HepG2 (cell line): ENCODE measurements at regions not wholly inside any gene's neighbourhood (a gene's known extent, or its start where the extent isn't known, plus 50 kb on each side); places are given as distances from the start of the nearest gene placed in this dataset.

Source experiments
- ATAC-seq: fragments of 200-7000 bp; cut with Tn5 transposase; 3 replicates; pipeline ENCODE4 v1.9.1; 2020; ENCODE audit warnings: mild to moderate bottlenecking, moderate library complexity
- BruUV-seq: library from RNA; stranded (reverse); fragments of 400-500 nt; replicated peaks from 2 replicates; lab custom pipeline; 2021; lab: Mats Ljungman, UMichigan
- CTCF ChIA-PET: fragments of 300-600 bp; formaldehyde crosslinking; extraction: SDS; loops from one replicate; lab custom pipeline; 2021; ENCODE audit warnings: low total read pairs, inconsistent platforms, low intra/inter-chr PET ratio; lab: Yijun Ruan, JAX
- POLR2A ChIA-PET: fragments of 350-600 bp; sonication (Branson Sonifier 250); formaldehyde crosslinking; loops from one replicate; lab custom pipeline; 2020; ENCODE audit warnings: antibody characterized with exemption, inconsistent platforms; lab: Yijun Ruan, JAX
- DNase-seq: peaks from one replicate; pipeline ENCODE4 v3.0.0-alpha.2; 2015; ENCODE audit warnings: low spot score
- FAIRE-seq: peaks from 3 replicates; lab custom pipeline; 2011; peaks lifted over from hg19 to GRCh38; lab: Jason Lieb, UNC
- H2AFZ ChIP-seq: one replicate; pipeline ENCODE4 v1.6.1; 2011; ENCODE audit warnings: low read length, inconsistent platforms
- H3K27ac ChIP-seq: fragments of 300-600 bp; 3 replicates; pipeline ENCODE4 v1.8.0; 2011; ENCODE audit warnings: mixed run types, mild to moderate bottlenecking, mixed read lengths, low read length, inconsistent platforms; ENCODE audit not compliant: insufficient read depth; ENCODE audit errors: extremely low read length
- H3K27me3 ChIP-seq, 2 experiments: fragments of 200-600 bp in 1 of 2; 2 replicates in 1 of 2; 3 replicates in 1 of 2; pipeline versions ENCODE4 v1.6.0 to v1.8.0; 2011; ENCODE audit warnings: low read length in 2 of 2, mild to moderate bottlenecking in 2 of 2, moderate library complexity in 2 of 2, inconsistent platforms in 1 of 2; ENCODE audit not compliant: insufficient read depth in 2 of 2, control insufficient read depth in 1 of 2
- H3K36me3 ChIP-seq, 2 experiments: fragments of 200-600 bp in 1 of 2; replicated peaks in 1 of 2; 2 replicates in 1 of 2; 3 replicates in 1 of 2; pipeline versions ENCODE4 v1.5.1 to v1.8.0; 2011; ENCODE audit warnings: low read length in 2 of 2, inconsistent platforms in 1 of 2; ENCODE audit not compliant: insufficient read depth in 2 of 2, control insufficient read depth in 1 of 2
- H3K4me1 ChIP-seq: 2 replicates; pipeline ENCODE4 v1.5.1; 2012; ENCODE audit warnings: low read length, inconsistent platforms; ENCODE audit not compliant: insufficient read depth
- H3K4me2 ChIP-seq: 2 replicates; pipeline ENCODE4 v1.6.0; 2011; ENCODE audit warnings: low read depth, low read length, inconsistent platforms
- H3K4me3 ChIP-seq, 3 experiments: fragments of 200-600 bp in 1 of 3; sonication (generic), shearing (Covaris generic) in 1 of 3; replicated peaks in 1 of 3; 2 replicates each; pipeline ENCODE4 v1.5.1; 2011 to 2016; ENCODE audit warnings: low read length in 3 of 3, inconsistent platforms in 2 of 3, low read depth in 2 of 3, mild to moderate bottlenecking in 2 of 3, control low read depth in 1 of 3, mixed read lengths in 1 of 3; ENCODE audit not compliant: insufficient read depth in 1 of 3
- H3K79me2 ChIP-seq: one replicate; pipeline ENCODE4 v1.6.1; 2011; ENCODE audit warnings: low read length, inconsistent platforms; ENCODE audit not compliant: insufficient read depth
- H3K9ac ChIP-seq: 2 replicates; pipeline ENCODE4 v1.6.0; 2011; ENCODE audit warnings: mild to moderate bottlenecking, low read depth, low read length, inconsistent platforms; ENCODE audit not compliant: insufficient read depth
- H3K9me3 ChIP-seq: 2 replicates; pipeline ENCODE4 v1.5.1; 2012; ENCODE audit warnings: mild to moderate bottlenecking, low read length
- H4K20me1 ChIP-seq: 2 replicates; pipeline ENCODE4 v1.6.0; 2011; ENCODE audit warnings: inconsistent platforms, mild to moderate bottlenecking, low read length, moderate library complexity; ENCODE audit not compliant: insufficient read depth
- JUN ChIP-seq: sonication (generic); formaldehyde crosslinking; IDR thresholded peaks from 2 replicates; pipeline ENCODE4 v1.4.0; 2020; ENCODE audit warnings: mild to moderate bottlenecking, missing genetic modification reagents
- MNT ChIP-seq: fragments of 450-650 bp; IDR thresholded peaks from 2 replicates; pipeline ENCODE4 v1.6.1; 2016
- NFIC ChIP-seq: IDR thresholded peaks from 2 replicates; pipeline ENCODE4 v1.6.1; 2012; ENCODE audit warnings: mild to moderate bottlenecking, low read length, inconsistent platforms
- ONECUT2 ChIP-seq: sonication (generic); formaldehyde crosslinking; IDR thresholded peaks from 2 replicates; pipeline ENCODE4 v1.4.0; 2020; ENCODE audit warnings: missing genetic modification reagents
- STAT5B ChIP-seq: sonication (generic); formaldehyde crosslinking; IDR thresholded peaks from 2 replicates; pipeline ENCODE4 v1.4.0; 2020; ENCODE audit warnings: missing genetic modification reagents
- ZBTB25 ChIP-seq: IDR thresholded peaks from 2 replicates; pipeline ENCODE4 v1.6.1; 2018; ENCODE audit warnings: missing genetic modification reagents
- ZHX2 ChIP-seq, 2 experiments: sonication (generic) in 1 of 2; formaldehyde crosslinking in 1 of 2; IDR thresholded peaks; 2 replicates each; pipeline versions ENCODE4 v1.6.1 to v1.9.0; 2014 to 2022; ENCODE audit warnings: antibody characterized with exemption in 1 of 2, borderline replicate concordance in 1 of 2, inconsistent platforms in 1 of 2, low read depth in 1 of 2, missing genetic modification reagents in 1 of 2
- WGBS: methylation state at CpG from one replicate; pipeline ENCODE4 v1.1.6; 2017; ENCODE audit warnings: low lambda C conversion rate; 5-methylcytosine and 5-hydroxymethylcytosine counted together
- in situ Hi-C: cut with HindIII; loops from 2 replicates; pipeline ENCODE4 v1.10.0; 2017; ENCODE audit warnings: low pct_unique_long_range_greater_than_20kb; ENCODE audit not compliant: extremely low pct_ligation_motif_present
- intact Hi-C: fragments of 100-400 bp; cut with micrococcal nuclease; formaldehyde crosslinking; loops from one replicate; pipeline ENCODE4 v1.10.0; 2022; ENCODE audit not compliant: unreplicated experiment

- no peak overlapping the region for H3K4me2 ChIP-seq
- no peak overlapping the region for H2AFZ ChIP-seq
- H3K27me3 ChIP-seq, result no peaks in the 10 kb centered on the region
- POLR2A ChIA-PET, result no interaction called here
- H3K79me2 ChIP-seq, result no peaks in the 10 kb centered on the region
- no peak overlapping the region for H3K4me3 ChIP-seq
- no peak for TF ChIP-seq MNT
- no peak for TF ChIP-seq JUN (CRISPR knock-in tag)
- TF ChIP-seq STAT5B (CRISPR knock-in tag), result no peak
- no peak for TF ChIP-seq ZBTB25 (CRISPR knock-in tag)
- no peak for TF ChIP-seq ZHX2 (IDR thresholded peaks at IDR 0.05; ENCODE audit: low read depth)
- TF ChIP-seq ZHX2 (CRISPR knock-in tag; IDR thresholded peaks at IDR 0.05; ENCODE audit: borderline replicate concordance), result no peak
- no peak for TF ChIP-seq ONECUT2 (CRISPR knock-in tag)
- TF ChIP-seq NFIC, result no peak
- TF ChIP-seq, all 625 proteins: peak for 0
- Histone ChIP-seq H4K20me1 (no peaks in the 10 kb centered on the region), H3K36me3 (no peaks in the 10 kb centered on the region), H3K27ac (no peak overlapping the region), H3K4me1 (no peaks in the 10 kb centered on the region), H3K9me3 (no peaks in the 10 kb centered on the region), H3K9ac (no peak overlapping the region)
- CTCF ChIA-PET, result no interaction called here
- in situ Hi-C loops, result no loop called here
- DNase-seq, result no peak
- intact Hi-C loops, result no loop called here
- WGBS, result 24% methylated on average over 4 of the region's 10 CpGs
- FAIRE-seq, result no peak
- no TSS peak for BruUV-seq
- no peak for ATAC-seq
These were observed 733.6 kb downstream of the PLOD2 start for GRCh38 chr3:145427355-145427754.
